ENCODE measurements at regions not wholly inside any gene's neighbourhood (a gene's known extent, or its start where the extent isn't known, plus 50 kb on each side); places are given as distances from the start of the nearest gene placed in this dataset.

- peak; percentile 38 for TF ChIP-seq CTCF (IDR thresholded peaks at IDR 0.05)
- TF ChIP-seq EZH2 (IDR thresholded peaks at IDR 0.05), result no peak
Measured at GRCh38 chr4:20431543-20431951, 179.8 kb downstream of the SLIT2 start.
